GM12878 (cell line): ENCODE measurements at regions not wholly inside any gene's neighbourhood (a gene's known extent, or its start where the extent isn't known, plus 50 kb on each side); places are given as distances from the start of the nearest gene placed in this dataset.

Experiments used
- ATAC-seq: fragments of 200-7000 bp; cut with Tn5 transposase; 3 replicates; pipeline ENCODE4 v1.9.1; 2020; ENCODE audit warnings: mild to moderate bottlenecking, moderate library complexity
- BruUV-seq: library from RNA; stranded (reverse); fragments of 400-500 nt; replicated peaks from 2 replicates; lab custom pipeline; 2021; lab: Mats Ljungman, UMichigan
- CTCF ChIA-PET: fragments of 300-600 bp; sonication (Branson Sonifier 250); formaldehyde crosslinking; extraction: SDS; loops from one replicate; lab custom pipeline; 2021; ENCODE audit warnings: inconsistent platforms; lab: Yijun Ruan, JAX
- POLR2A ChIA-PET: fragments of 350-600 bp; formaldehyde crosslinking; extraction: SDS; loops from one replicate; lab custom pipeline; 2021; ENCODE audit warnings: inconsistent platforms; lab: Charles Lee
- RAD21 ChIA-PET: fragments of 300-600 bp; sonication (Branson Sonifier 250); formaldehyde crosslinking; loops from one replicate; lab custom pipeline; 2023; ENCODE audit warnings: antibody characterized with exemption; ENCODE audit not compliant: unreplicated experiment; lab: Charles Lee
- SMC1A ChIA-PET: fragments of 300-600 bp; sonication (Branson Sonifier 250); formaldehyde crosslinking; loops from one replicate; lab custom pipeline; 2023; ENCODE audit not compliant: unreplicated experiment, uncharacterized antibody; lab: Charles Lee
- DNase-seq: peaks from one replicate; pipeline ENCODE4 v3.0.0-alpha.2; 2011; ENCODE audit warnings: low read depth, low spot score
- FAIRE-seq: peaks from 3 replicates; lab custom pipeline; 2011; peaks lifted over from hg19 to GRCh38; lab: Jason Lieb, UNC
- H2AFZ ChIP-seq: 2 replicates; pipeline ENCODE4 v1.6.0; 2011; ENCODE audit warnings: low read depth, low read length, control low read depth; ENCODE audit not compliant: control insufficient read depth
- H3K27ac ChIP-seq: 2 replicates; pipeline ENCODE4 v1.5.1; 2011; ENCODE audit warnings: control low read depth; ENCODE audit not compliant: control insufficient read depth, insufficient read depth
- H3K27me3 ChIP-seq, 2 experiments: replicated peaks in 1 of 2; 2 replicates each; pipeline versions ENCODE4 v1.6.0 to v1.6.1; 2011; ENCODE audit warnings: low read length in 1 of 2; ENCODE audit not compliant: control insufficient read depth in 2 of 2, insufficient read depth in 2 of 2
- H3K36me3 ChIP-seq, 2 experiments: 2 replicates each; pipeline ENCODE4 v1.5.1; 2011; ENCODE audit warnings: low read length in 1 of 2; ENCODE audit not compliant: control insufficient read depth in 2 of 2, insufficient read depth in 2 of 2
- H3K4me1 ChIP-seq: 2 replicates; pipeline ENCODE4 v1.6.1; 2011; ENCODE audit warnings: mild to moderate bottlenecking, low read length, moderate library complexity, mixed read lengths; ENCODE audit not compliant: control insufficient read depth, insufficient read depth
- H3K4me2 ChIP-seq: 2 replicates; pipeline ENCODE4 v1.6.0; 2011; ENCODE audit warnings: control low read depth; ENCODE audit not compliant: control insufficient read depth, insufficient read depth
- H3K4me3 ChIP-seq: fragments of 200-600 bp; sonication (generic); 2 replicates; pipeline ENCODE4 v1.5.1; 2016
- H3K79me2 ChIP-seq: 2 replicates; pipeline ENCODE4 v1.6.0; 2011; ENCODE audit warnings: low read length; ENCODE audit not compliant: control insufficient read depth, insufficient read depth
- H3K9ac ChIP-seq: 2 replicates; pipeline ENCODE4 v1.8.0; 2011; ENCODE audit warnings: low read length, control low read depth, mixed read lengths; ENCODE audit not compliant: control insufficient read depth, insufficient read depth
- H3K9me3 ChIP-seq: replicated peaks from 3 replicates; pipeline ENCODE4 v1.5.1; 2011; ENCODE audit warnings: mild to moderate bottlenecking, low read length; ENCODE audit not compliant: control insufficient read depth, insufficient read depth
- H4K20me1 ChIP-seq: 2 replicates; pipeline ENCODE4 v1.6.0; 2011; ENCODE audit not compliant: control insufficient read depth, insufficient read depth
- CBX3 ChIP-seq: fragments of 200-600 bp; sonication (generic); IDR thresholded peaks from 2 replicates; pipeline ENCODE4 v1.6.1; 2016; ENCODE audit warnings: low read depth, borderline replicate concordance
- CHD2 ChIP-seq: IDR thresholded peaks from 2 replicates; pipeline ENCODE4 v1.6.1; 2011; ENCODE audit warnings: low read depth, low read length, improper control_type of control experiment, borderline replicate concordance
- CREM ChIP-seq: IDR thresholded peaks from 2 replicates; pipeline ENCODE4 v1.6.1; 2014; ENCODE audit warnings: antibody characterized with exemption, low read depth
- ESRRA ChIP-seq: IDR thresholded peaks from 2 replicates; pipeline ENCODE4 v1.6.1; 2012; ENCODE audit warnings: mild to moderate bottlenecking, low read length, improper control_type of control experiment
- MYB ChIP-seq: fragments of 150-350 bp; IDR thresholded peaks from 2 replicates; pipeline ENCODE4 v1.6.1; 2014; ENCODE audit warnings: mild to moderate bottlenecking, low read depth, low read length, borderline replicate concordance
- POLR2AphosphoS5 ChIP-seq: IDR thresholded peaks from 2 replicates; pipeline ENCODE4 v1.6.1; 2011; ENCODE audit warnings: mild to moderate bottlenecking, low read length, inconsistent platforms
- RAD21 ChIP-seq: IDR thresholded peaks from 2 replicates; pipeline ENCODE4 v1.6.1; 2011; ENCODE audit warnings: mild to moderate bottlenecking, low read depth, low read length, moderate library complexity; ENCODE audit not compliant: insufficient read depth
- TAF1 ChIP-seq: IDR thresholded peaks from 2 replicates; pipeline ENCODE4 v1.6.1; 2011; ENCODE audit warnings: mild to moderate bottlenecking, low read depth, low read length, borderline replicate concordance
- WGBS: methylation state at CpG from one replicate; pipeline ENCODE4 v1.1.6; 2016; ENCODE audit warnings: low lambda C conversion rate; ENCODE audit not compliant: insufficient replicate concordance, insufficient coverage; ENCODE audit errors: missing lambda C conversion rate; 5-methylcytosine and 5-hydroxymethylcytosine counted together
- in situ Hi-C: fragments of 300-500 bp; cut with MboI; formaldehyde crosslinking; loops from 9 replicates; pipeline ENCODE4 v1.14.3; 2018; ENCODE audit warnings: mixed read lengths
- intact Hi-C: fragments of 100-400 bp; cut with micrococcal nuclease; formaldehyde crosslinking; loops from one replicate; pipeline ENCODE4 v1.14.2; 2022; ENCODE audit not compliant: unreplicated experiment
- TF ChIP-seq, protein P1 (sequence below): IDR thresholded peaks from 2 replicates; pipeline ENCODE4 v1.6.1; 2012; ENCODE audit warnings: mild to moderate bottlenecking, low read depth, low read length
- TF ChIP-seq, protein P2 (sequence below): IDR thresholded peaks from 2 replicates; pipeline ENCODE4 v1.6.1; 2012; ENCODE audit warnings: low read length, inconsistent platforms

DNA sequence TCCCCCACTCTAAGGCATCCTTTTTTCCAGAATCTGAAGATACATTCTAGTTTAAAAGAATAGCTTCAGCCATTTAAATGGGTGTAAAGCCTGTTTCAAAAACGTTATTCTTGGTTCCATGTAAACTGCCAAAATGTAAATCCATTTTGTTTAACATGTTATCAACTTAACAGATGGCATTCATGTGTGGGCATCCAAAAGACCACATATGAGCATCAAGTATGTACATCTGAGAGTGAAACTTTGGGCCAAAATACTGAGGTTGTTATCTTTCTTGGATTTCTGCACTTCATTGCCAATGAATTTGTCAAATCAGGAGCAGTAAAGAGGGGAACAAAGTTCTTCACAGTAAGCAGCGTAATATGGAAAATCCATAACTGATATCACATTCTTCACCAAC, 395.4 kb downstream of the ZNF804A start:
- TF ChIP-seq CHD2 = no peak
- no peak for TF ChIP-seq CREM
- no peak for TF ChIP-seq MYB
- no peak for TF ChIP-seq TAF1
- no peak for TF ChIP-seq RAD21
- TF ChIP-seq ESRRA = no peak
- TF ChIP-seq, protein P1, sequence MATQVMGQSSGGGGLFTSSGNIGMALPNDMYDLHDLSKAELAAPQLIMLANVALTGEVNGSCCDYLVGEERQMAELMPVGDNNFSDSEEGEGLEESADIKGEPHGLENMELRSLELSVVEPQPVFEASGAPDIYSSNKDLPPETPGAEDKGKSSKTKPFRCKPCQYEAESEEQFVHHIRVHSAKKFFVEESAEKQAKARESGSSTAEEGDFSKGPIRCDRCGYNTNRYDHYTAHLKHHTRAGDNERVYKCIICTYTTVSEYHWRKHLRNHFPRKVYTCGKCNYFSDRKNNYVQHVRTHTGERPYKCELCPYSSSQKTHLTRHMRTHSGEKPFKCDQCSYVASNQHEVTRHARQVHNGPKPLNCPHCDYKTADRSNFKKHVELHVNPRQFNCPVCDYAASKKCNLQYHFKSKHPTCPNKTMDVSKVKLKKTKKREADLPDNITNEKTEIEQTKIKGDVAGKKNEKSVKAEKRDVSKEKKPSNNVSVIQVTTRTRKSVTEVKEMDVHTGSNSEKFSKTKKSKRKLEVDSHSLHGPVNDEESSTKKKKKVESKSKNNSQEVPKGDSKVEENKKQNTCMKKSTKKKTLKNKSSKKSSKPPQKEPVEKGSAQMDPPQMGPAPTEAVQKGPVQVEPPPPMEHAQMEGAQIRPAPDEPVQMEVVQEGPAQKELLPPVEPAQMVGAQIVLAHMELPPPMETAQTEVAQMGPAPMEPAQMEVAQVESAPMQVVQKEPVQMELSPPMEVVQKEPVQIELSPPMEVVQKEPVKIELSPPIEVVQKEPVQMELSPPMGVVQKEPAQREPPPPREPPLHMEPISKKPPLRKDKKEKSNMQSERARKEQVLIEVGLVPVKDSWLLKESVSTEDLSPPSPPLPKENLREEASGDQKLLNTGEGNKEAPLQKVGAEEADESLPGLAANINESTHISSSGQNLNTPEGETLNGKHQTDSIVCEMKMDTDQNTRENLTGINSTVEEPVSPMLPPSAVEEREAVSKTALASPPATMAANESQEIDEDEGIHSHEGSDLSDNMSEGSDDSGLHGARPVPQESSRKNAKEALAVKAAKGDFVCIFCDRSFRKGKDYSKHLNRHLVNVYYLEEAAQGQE = no peak
- TF ChIP-seq, protein P2, sequence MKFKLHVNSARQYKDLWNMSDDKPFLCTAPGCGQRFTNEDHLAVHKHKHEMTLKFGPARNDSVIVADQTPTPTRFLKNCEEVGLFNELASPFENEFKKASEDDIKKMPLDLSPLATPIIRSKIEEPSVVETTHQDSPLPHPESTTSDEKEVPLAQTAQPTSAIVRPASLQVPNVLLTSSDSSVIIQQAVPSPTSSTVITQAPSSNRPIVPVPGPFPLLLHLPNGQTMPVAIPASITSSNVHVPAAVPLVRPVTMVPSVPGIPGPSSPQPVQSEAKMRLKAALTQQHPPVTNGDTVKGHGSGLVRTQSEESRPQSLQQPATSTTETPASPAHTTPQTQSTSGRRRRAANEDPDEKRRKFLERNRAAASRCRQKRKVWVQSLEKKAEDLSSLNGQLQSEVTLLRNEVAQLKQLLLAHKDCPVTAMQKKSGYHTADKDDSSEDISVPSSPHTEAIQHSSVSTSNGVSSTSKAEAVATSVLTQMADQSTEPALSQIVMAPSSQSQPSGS = no peak
- TF ChIP-seq CBX3 = no peak
- TF ChIP-seq POLR2AphosphoS5 = no peak
- ChIA-PET POLR2A (no interaction called here), SMC1A (no interaction called here), CTCF (no interaction called here), RAD21 (no interaction called here)
- H3K27ac ChIP-seq = no peak overlapping the region
- H3K4me1 ChIP-seq = no peaks in the 10 kb centered on the region
- no peaks in the 10 kb centered on the region for H3K9me3 ChIP-seq
- ATAC-seq (no peak), FAIRE-seq (no peak), DNase-seq (no peak)
- no peaks in the 10 kb centered on the region for H3K27me3 ChIP-seq
- H3K36me3 ChIP-seq = no peaks in the 10 kb centered on the region
- H2AFZ ChIP-seq = no peak overlapping the region
- H3K4me3 ChIP-seq = no peak overlapping the region
- H4K20me1 ChIP-seq = no peaks in the 10 kb centered on the region
- no peak overlapping the region for H3K9ac ChIP-seq
- BruUV-seq = no TSS peak
- 30% methylated on average over 2 of the region's 2 CpGs for WGBS
- no peak overlapping the region for H3K4me2 ChIP-seq
- in situ Hi-C loops = no loop called here
- H3K79me2 ChIP-seq = no peaks in the 10 kb centered on the region
- intact Hi-C loops = no loop called here
